NCI-H2196 (cell line): ENCODE measurements at regions not wholly inside any gene's neighbourhood (a gene's known extent, or its start where the extent isn't known, plus 50 kb on each side); places are given as distances from the start of the nearest gene placed in this dataset.
"Not testable (repeated sequence)": the region's sequence is repeated elsewhere in the genome, so short reads cannot be mapped to it uniquely, and the experiment has no call there.

Experiments used
- DNase-seq: peaks from one replicate; lab custom pipeline; 2025; ENCODE audit not compliant: unreplicated experiment; lab: John Stamatoyannopoulos, UW

DNA sequence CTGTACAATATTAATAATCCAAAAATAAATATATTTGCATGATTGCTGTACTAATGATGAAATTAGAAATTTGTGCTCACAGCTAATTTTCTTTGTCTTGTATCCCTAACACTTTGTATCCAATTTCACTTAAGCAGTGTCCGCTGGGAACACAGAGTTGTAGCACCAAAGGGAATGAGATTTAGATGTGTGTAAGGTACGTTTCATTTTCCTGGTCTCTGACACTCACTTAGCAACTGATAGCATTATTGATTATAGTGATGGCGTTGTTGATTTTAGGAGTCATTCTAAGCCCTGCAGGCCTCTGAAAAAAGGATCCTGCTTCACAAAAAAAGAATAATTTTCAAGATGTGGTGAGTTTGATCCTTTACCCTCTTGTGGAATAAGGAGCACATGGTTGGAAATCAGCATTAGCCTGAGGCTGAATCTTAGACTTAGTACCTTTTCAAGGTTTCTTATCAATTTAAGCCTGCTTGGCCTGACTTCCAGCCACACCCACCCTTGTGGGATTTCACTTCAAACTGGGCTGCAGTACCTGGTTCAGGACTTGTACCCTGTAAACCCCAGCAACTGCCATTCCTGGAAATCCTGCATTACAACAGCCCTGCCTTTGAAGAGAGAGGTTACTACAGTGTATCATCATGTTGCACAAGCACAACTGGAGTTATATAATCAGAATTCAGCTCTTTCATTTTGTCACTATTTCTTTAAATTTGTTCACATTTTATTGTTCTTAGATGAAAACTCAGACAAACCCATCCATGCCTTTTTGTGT is 116.2 kb downstream of the RND3 start:
- no peak for DNase-seq

DNA sequence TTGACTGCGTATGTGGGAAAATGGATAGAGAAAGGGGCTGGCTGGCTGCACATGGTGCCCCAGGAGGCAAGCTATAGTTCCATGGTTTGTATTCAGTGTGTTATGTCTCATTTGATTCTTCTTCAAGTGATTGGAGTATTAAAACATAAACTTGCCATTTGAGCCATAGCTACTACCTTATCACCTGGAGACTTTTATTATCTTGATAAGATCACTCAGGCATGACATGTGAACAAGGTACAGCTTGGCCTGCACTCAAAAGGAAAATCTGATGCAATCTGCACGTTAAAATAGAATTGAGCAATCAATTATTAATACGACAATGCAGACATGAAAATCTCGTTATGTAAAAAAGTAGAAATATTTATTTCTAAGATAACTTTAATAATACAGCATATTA is 116.9 kb downstream of the RND3 start:
- DNase-seq: no peak

DNA sequence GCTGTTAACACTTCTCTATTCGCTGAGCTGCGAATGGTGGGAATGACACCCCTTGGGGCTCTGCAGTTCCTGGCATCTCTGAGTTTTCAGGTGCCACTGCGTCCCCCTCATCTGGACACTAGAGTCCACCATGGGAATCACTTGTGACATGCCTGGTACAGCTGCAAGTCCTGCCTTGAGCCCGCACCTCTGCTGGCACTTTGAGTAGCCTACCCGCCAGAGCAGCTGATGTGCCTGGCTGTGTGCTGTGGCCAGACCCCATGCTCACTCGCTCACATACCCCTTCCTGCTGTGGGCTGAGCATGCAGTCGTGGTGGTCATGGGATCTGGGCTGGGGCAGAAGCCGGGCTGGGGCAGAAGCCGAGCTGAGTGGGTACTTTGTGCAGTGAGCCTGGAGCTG is 117.6 kb downstream of the RND3 start:
- DNase-seq: no peak

DNA sequence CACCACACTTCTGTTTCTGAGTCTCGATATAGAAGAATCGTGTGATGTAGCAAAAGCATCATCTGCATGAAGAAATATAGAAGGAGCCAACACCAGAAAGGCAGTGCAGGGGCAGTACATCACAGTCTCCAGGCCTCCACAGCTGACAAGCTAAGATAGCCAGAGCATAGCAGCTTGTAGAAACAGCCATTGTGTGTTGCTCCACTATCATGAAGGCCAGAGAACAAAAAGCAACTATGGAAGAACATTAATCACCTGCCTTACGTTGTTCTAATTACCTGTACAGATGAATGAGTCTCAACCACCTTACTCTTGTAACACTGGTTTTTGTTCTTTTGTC is 129.0 kb downstream of the RND3 start:
- no peak for DNase-seq

DNA sequence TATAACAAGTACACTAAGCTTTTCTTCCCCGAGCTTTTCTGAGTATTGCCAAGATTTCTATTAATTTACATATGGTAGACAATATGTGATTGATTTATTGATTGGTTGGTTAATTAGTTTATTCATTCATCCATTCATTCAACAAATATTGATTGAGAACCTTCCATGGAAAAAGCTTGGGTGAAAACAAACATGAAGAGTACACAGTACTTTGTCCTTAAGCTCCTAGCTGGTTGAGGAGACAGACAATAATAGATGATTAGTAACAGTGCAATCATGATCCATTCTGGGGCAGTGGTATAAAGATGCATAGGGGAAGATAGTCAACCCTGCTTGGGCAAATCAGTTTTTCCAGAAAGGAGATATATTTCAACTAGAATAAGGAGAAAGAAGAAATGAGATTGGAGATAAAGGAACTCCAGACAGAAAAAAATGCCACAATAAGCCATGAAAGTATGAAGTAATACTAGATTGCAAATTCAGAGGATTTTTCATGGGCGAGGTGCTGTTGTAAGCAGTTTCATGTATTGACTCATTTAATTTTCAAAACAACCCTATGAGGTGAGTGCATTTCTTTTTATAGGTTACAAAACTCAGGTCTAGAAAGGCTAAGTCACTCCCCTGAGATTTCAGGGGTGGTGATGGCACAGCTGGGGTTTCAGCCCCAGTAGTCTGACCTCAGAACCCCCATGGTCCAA is 129.5 kb downstream of the RND3 start:
- DNase-seq: no peak

DNA sequence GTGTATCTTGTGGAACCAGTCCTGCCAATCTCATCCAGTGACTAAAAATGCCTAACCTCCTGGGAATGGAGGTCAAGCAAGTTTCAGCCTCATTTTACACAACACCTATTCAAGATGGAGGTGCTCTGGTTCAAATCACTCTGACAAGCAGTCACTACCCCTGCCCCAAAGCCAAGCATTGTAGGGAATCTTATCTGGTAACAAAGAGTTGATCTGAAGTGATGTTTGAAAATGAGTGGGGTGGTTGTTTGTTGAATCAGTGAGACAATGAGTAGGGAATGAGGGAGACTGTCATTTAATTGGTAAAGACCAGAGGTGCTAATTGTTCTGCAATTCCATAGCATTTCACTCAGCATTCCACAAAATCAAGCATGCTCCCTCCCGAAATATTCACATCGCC is 132.0 kb downstream of the RND3 start:
- DNase-seq: no peak

DNA sequence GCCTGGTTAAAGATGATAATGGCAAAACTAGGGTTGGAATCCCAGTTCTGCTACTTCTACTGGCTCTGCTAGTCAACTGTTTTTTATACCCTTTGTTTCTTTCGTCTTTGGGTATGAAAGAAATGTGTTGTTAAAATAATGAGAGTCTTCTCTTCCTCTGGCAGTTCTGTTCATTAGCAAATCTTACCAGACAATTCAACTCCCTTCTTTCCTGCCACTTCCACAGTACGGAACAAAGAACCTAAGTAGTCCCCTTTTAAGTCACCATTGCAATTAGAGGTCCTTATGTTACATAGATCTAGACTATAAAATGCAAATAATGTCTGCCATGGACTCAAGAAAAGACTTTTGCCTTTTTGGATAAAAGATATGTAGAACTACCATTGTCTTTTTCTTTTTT is 134.1 kb downstream of the RND3 start:
- no peak for DNase-seq

DNA sequence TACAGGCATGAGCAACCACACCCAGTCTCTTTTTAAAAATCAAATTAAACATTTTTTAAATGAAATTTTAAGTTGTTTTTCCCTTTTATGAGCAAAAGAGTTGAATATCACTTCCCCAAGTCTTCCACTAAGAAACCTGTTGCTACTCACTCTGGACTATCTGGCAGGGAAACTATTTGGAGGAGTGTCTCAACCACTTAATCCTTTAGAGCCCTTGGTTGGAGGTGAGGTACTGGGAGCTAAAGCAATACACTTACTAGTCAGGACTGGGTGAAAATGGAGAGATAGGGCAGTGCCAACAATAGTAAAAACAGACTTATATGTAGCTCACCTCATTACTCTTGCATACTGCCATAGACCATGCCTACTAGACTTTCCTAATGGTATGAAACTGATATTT is 135.5 kb downstream of the RND3 start:
- no peak for DNase-seq

DNA sequence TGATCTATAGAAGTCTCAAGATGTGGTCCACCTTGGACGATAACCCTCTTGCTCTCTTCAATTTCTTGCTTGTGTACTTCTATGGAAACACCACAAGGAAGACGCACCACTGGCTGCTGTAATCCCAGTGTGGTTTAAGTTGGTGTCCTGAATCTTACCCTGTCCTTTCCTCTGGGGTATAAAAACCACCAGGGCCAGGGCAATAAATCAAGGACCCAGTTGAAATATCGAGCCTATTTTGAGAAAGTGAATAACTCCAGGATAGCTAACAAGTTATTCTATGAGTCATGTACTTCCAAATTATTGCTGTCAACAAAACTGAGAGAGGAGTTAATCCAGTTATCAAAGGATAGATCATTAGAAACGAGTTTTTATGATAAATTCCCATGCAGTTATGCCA is 137.0 kb downstream of the RND3 start:
- no peak for DNase-seq

DNA sequence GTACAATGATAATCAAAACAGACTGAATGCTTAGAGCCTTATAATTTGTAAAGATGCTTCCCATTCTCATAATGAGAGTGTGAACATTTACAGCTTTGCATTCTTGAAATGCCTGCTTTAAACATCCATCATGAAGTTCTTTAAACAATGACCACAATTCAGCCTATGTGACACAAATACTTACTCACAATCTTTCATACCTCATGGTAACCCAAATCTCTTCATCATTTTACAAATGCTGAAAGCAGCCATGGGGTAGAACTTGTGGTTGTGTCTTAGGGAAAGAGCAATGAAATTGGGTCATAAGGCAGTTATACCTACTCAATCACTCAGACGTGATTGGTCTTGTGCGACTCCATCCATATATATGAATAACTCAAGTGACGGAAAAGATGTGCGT is 140.7 kb downstream of the RND3 start:
- no peak for DNase-seq

DNA sequence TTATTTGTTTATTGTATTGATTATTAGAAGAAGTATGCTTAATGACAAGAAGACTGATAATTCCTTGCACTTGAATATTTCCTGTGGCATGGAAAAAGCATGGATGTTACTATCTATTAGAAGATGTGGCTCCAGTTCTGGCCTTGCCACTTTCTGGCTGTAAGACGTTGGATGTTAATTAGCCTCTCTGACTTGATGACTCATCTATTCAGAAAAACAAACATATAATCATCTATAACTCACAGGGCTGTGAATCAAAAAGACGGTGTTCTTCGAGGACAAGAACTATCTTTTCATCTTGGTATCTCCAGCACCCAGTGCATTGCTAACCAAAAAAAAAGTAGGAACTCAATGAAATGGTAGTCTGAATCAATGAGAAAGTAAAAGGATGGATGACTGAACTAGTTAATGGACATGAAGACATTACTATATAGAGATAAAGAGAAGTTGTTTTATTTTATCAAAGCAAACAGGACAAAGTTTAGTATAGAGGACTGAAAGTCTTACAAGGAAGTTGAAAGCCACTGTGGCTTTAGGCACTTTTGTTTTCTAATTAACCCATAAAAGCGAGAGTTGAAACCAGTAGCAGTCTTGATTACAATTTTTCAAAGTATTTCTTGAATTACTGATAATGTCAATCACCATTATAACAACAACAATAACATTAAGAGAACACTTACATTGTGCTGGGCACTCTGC is 145.3 kb downstream of the RND3 start:
- no peak for DNase-seq

DNA sequence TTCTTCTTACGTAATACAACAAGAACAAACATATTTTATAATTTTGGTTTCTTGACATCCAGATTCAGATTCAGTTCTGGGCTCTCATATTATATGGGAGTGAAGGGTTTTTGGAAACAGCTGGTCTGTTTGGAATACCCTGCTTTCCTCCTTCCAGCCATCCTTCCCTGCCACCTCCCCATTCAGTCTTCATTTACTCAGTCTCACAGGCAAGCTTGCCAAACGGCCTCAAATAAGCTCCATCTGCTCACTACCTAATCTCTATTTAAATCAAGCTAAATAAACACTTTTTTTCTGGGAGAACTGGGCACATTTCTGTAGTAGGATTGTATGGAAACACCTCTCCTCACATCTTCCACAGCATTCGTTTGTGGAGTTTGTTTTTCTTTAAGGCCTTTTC is 147.5 kb downstream of the RND3 start:
- DNase-seq: no peak

DNA sequence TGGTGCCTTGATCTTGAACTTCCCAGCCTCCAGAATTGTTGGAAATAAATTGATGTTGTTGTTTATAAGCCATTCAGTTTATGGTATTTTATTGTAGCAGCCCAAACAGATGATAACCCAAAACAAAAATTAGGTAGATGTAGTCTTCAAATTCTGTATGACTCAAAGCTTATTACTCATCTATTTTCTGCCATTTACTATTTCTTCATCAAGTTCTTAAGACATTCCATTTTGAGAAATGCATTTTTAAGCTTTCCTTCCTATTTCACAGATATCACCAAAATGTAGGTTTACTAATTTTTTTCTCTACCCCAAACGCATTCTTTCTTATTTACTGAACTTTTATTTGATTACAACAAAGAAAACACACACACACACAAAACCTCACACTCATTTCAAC is 148.2 kb downstream of the RND3 start:
- no peak for DNase-seq

DNA sequence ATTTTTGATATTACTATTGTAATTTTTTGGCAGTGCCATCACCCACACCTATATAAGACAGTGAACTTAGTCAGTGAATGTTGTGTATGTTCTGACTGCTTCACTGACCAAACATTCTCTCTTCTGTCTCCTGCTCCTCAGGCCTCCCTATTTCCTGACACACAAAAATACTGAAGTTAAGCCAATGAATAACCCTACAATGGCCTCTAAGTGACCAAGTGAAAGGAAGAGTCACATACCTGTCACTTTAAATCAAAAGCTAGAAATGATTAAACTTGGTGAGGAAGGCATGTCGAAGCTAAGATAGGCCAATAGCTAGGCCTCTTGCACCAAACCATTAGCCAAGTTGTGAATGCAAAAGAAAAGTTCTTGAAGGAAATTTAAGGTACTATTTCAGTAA is 151.9 kb downstream of the RND3 start:
- no peak for DNase-seq

DNA sequence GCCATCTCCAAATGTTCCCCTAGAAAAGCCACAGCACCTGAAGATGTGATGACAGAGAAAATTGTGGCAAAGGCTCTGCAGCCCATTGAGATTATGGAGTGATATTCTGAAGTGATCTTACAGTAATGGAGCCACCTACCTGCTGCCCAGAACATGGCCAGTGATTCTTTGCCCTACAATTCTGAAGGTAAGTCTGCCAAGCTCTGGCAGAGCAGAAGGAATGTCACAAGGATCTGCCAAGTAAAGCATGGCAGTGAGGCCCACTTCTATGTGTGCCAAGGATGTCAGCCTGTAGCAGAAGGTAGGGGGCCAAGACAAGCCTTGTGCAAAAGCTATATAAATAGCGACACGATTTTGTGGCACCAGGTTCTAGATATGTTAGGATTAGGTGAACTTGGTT is 155.1 kb downstream of the RND3 start:
- DNase-seq: no peak

DNA sequence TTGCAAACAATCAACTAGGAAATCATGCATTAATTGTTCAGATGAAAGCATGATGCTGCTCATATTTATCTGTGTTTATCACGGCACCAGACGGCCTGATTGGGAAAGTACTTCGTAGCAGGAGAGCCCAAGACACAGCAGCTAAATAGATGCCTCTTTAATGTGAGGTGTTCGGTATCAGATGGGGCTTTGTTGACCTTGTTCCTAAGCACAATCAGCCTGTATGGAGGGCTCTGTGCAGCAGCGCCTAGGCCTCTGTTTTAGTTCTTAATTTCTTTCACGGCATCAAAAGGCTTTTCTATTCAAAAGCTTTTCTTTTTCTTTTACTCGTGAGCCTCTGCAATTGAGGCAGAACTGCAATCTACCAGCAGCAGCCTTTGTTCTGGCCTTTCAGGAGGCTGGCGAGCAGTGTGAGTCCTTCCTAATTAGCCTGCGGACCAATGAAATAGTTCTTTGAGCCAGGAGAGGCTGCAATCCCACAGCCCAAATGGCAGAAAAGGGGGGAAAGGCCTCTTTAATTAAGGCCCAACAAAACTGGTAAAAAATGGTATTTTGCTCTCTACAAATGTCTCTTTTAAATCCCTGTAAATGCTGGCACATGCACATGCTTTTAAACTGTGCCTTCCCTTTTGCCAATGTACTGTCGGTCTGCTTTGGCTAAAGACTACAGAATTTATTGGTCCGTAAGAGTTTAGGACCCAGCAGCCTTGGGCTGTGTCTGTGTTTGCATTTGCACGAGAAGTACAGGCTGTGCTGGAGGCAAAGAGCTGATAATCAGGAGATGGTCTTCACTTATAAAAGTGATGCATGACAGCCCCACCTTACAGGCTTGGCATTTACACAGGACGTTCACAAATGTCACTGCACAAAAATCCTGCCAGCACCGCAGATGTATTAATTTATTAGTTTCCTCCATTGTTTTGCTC is 159.6 kb downstream of the RND3 start:
- no peak for DNase-seq

DNA sequence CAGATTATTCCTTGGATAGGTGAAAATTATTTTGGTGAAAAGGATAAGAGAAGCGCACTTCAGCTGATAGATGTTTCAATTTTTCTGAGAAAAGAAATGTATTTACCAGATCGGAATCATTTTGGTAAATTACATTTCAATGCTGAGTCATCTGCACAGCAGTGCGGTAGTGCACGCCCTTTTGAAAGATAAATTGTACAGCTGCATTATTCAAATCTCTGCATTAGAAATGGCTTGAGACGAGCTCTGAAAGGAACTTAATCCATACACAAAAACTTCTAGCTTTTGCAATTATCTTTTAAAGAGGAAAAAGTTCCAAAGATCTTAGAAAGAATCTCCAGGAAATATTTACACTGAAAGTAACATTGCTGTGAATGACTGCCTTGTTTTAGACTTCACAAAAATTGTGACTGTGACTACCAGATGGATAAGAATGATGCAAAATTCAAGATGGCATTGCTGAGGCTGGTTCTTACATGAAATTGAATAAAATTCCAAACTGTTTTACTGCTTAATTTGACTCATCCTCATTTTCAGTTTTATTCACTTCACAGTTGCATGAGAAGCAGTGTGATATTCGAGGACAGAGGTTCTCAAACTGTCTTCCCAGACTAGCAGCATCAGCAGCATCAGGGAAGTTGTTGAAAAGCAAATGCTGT is 161.7 kb downstream of the RND3 start:
- no peak for DNase-seq

DNA sequence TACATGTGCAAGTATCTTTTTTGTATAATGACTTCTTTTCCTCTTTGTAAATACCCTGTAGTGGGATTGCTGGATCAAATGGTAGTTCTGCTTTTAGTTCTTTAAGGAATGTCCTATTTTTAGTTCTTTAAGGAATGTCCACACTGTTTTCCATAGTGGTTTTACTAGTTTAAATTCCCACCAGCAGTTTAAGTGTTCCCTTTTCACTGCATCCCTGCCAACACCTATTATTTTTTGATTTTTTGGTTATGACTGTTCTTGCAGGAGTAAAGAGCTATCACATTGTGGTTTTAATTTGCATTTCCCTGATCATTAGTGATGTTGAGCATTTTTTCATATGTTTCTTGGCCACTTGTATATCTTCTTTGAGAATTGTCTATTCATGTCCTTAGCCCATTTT is 164.4 kb downstream of the RND3 start:
- DNase-seq: not testable (repeated sequence)

DNA sequence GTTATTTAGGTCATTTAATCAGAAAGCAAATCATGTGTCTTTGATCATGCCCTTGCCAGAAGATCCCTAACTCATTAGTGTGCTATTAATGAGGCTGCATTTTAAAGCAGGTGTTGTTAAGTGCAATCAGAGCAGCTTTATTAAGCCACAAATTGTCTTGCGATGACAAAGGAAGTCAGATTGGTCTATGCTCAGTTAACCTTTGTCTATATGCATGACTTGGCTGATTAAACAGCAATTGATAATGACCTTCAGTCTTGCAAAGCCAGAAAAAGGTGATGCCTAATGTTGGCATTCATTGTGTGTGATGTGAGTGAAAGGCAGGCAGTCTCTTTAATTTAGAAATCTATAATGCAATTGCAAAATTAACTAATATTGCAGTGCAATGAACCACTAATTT is 166.9 kb downstream of the RND3 start:
- DNase-seq: no peak

DNA sequence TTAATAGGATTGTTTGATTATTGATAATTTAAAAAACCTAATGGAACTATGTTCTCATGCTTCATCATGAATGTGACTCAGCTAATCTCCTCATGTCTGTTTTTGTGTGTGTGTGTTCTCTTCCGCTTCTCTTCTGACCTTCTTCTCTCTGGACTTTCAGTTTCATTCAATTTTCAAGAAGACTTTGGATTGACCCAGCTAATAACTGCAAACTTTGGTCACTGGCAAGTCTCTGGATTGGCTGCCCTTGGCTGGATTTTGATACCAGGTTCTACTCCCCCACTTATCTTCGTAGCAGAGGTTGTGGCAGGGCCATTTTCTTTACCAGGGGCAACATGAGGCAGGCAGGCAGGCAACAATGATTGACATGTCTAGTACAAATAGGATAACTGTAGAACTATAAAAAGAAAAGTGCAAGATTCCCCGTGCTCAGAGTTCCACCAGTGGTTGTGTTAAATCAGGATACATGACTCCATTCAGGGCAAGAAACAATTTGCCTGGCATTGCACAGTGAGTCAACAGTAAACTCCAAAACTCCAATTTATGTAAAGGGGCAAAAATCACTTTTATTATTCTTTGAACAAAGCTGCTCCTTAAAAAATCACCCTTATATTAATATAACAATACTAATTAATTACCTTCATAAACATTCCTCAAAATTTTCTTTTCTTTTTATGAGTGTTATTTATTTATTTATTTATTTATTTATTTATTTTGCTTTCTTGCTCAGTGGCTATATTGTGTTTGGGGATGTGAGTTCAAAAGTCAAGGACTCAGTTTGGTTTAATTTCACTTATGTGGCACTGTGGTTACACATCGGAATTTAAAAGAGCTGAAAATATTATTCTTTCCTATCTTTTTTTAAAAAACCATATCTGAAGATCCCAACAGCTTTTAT is 167.6 kb downstream of the RND3 start:
- no peak for DNase-seq
